ENCODE measurements at regions not wholly inside any gene's neighbourhood (a gene's known extent, or its start where the extent isn't known, plus 50 kb on each side); places are given as distances from the start of the nearest gene placed in this dataset.

DNA sequence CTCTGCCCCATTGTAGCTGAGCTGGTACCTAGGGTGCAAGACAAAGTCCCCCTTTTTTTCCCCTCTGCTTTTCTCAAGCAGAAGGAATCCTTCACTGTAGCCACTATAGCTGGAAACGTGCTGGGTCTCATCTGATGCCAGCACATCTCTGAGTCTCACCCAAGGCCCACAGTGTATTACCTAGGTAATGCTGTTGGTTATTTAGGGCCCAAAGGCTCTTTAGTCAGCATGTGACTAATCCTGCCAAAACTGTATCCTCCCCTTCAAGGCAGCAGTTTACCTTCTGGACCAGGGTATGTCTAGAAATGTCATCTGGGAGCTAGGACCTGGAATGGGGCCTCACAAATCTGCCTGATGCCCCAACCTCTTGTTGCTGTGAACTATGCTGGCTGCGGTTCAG is 423.4 kb downstream of the NUF2 start:
- TF ChIP-seq, protein P1, sequence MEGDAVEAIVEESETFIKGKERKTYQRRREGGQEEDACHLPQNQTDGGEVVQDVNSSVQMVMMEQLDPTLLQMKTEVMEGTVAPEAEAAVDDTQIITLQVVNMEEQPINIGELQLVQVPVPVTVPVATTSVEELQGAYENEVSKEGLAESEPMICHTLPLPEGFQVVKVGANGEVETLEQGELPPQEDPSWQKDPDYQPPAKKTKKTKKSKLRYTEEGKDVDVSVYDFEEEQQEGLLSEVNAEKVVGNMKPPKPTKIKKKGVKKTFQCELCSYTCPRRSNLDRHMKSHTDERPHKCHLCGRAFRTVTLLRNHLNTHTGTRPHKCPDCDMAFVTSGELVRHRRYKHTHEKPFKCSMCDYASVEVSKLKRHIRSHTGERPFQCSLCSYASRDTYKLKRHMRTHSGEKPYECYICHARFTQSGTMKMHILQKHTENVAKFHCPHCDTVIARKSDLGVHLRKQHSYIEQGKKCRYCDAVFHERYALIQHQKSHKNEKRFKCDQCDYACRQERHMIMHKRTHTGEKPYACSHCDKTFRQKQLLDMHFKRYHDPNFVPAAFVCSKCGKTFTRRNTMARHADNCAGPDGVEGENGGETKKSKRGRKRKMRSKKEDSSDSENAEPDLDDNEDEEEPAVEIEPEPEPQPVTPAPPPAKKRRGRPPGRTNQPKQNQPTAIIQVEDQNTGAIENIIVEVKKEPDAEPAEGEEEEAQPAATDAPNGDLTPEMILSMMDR (IDR thresholded peaks at IDR 0.05): no peak
- no peak for TF ChIP-seq POLR2A (IDR thresholded peaks at IDR 0.05)
